OCI-LY1 (cell line): ENCODE measurements at regions not wholly inside any gene's neighbourhood (a gene's known extent, or its start where the extent isn't known, plus 50 kb on each side); places are given as distances from the start of the nearest gene placed in this dataset.

ENCODE experiments used
- H2AFZ ChIP-seq: fragments of 200-600 bp; sonication (generic), shearing (Covaris generic); 2 replicates; pipeline ENCODE4 v1.6.0; 2014; ENCODE audit warnings: antibody characterized with exemption, mild to moderate bottlenecking, low read length
- H3F3A ChIP-seq: fragments of 200-600 bp; sonication (generic), shearing (Covaris generic); 2 replicates; pipeline ENCODE4 v1.6.0; 2014; ENCODE audit warnings: mild to moderate bottlenecking, antibody characterized with exemption, low read length, moderate library complexity; ENCODE audit not compliant: insufficient read depth
- H3K27ac ChIP-seq: fragments of 200-600 bp; sonication (generic); 2 replicates; pipeline ENCODE4 v1.5.1; 2014; ENCODE audit warnings: low read length, mixed run types, mild to moderate bottlenecking, low read depth; ENCODE audit not compliant: poor library complexity, severe bottlenecking
- H3K27me3 ChIP-seq: fragments of 200-600 bp; sonication (generic); 2 replicates; pipeline ENCODE4 v1.6.0; 2014; ENCODE audit warnings: antibody characterized with exemption, mild to moderate bottlenecking, low read length, moderate library complexity; ENCODE audit not compliant: insufficient read depth
- H3K36me3 ChIP-seq: fragments of 200-600 bp; sonication (generic); 2 replicates; pipeline ENCODE4 v1.6.1; 2014; ENCODE audit warnings: mild to moderate bottlenecking, antibody characterized with exemption, low read length, moderate library complexity, mixed read lengths; ENCODE audit not compliant: insufficient read depth
- H3K4me1 ChIP-seq: fragments of 200-600 bp; sonication (generic); 2 replicates; pipeline ENCODE4 v1.5.1; 2014; ENCODE audit warnings: mild to moderate bottlenecking, low read length, moderate library complexity; ENCODE audit not compliant: insufficient read depth, severe bottlenecking
- H3K4me2 ChIP-seq: fragments of 200-600 bp; sonication (generic), shearing (Covaris generic); 2 replicates; pipeline ENCODE4 v1.6.1; 2014; ENCODE audit warnings: low read length
- H3K4me3 ChIP-seq: fragments of 200-600 bp; sonication (generic); 2 replicates; pipeline ENCODE4 v1.5.1; 2014; ENCODE audit warnings: low read length, low read depth, mild to moderate bottlenecking, mixed read lengths; ENCODE audit not compliant: poor library complexity, severe bottlenecking
- H3K79me2 ChIP-seq: fragments of 200-600 bp; shearing (Covaris generic); 2 replicates; pipeline ENCODE4 v1.6.1; 2016; ENCODE audit warnings: mixed run types, low read length, mixed read lengths; ENCODE audit not compliant: insufficient read depth
- H3K9ac ChIP-seq: fragments of 200-600 bp; sonication (generic), shearing (Covaris generic); 2 replicates; pipeline ENCODE4 v1.6.1; 2014; ENCODE audit warnings: mild to moderate bottlenecking, low read length, mixed read lengths
- H3K9me2 ChIP-seq: fragments of 200-600 bp; sonication (generic), shearing (Covaris generic); 2 replicates; pipeline ENCODE4 v1.6.1; 2014; ENCODE audit warnings: low read depth, mild to moderate bottlenecking, low read length, mixed read lengths
- H3K9me3 ChIP-seq: fragments of 200-600 bp; shearing (Covaris generic); 2 replicates; pipeline ENCODE4 v1.6.1; 2014; ENCODE audit warnings: low read length, mixed read lengths
- H4K20me1 ChIP-seq: fragments of 200-600 bp; sonication (generic), shearing (Covaris generic); 2 replicates; pipeline ENCODE4 v1.6.0; 2016; ENCODE audit warnings: mild to moderate bottlenecking, low read length; ENCODE audit not compliant: insufficient read depth
- CTCF ChIP-seq: fragments of 200-600 bp; sonication (generic), shearing (Covaris generic); IDR thresholded peaks from 2 replicates; pipeline ENCODE4 v1.5.1; 2017; ENCODE audit warnings: mild to moderate bottlenecking, antibody characterized with exemption, low read length, moderate library complexity, mixed read lengths
- EZH2 ChIP-seq: fragments of 200-600 bp; sonication (generic), shearing (Covaris generic); IDR thresholded peaks from 2 replicates; pipeline ENCODE4 v1.8.0; 2017; ENCODE audit warnings: borderline replicate concordance, mixed run types, mild to moderate bottlenecking, antibody characterized with exemption, low read length, moderate library complexity, mixed read lengths

DNA sequence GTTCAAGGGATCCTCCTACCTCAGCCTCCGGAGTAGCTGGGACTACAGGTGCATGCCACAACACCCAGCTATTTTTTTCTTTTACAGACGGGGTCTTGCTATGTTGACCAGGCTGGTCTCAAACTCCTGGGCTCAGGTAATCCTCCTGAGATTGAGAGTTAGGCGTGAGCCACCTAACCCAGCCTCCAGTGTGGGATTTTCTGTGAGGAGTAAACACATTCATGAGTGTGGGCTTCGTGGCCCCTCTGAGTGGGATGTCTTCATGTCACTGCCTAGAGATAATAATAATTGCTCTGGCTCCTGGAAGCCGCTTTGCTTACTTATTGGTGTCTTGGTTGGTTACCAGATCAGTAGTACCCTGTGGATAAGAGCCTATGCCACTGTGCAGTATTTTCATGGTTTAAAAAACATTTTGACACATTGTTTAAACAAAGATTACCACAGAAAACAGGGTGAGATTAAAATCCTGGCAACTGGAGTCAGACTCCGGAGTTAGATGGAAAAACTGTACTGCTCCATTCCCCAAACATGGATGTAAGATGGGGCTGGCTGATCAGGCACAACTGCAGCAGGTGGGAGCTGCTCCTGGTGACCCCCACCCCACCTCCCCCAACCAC, 159.1 kb upstream of the RAB4A start:
- no peak overlapping the region for H2AFZ ChIP-seq
- H3K36me3 ChIP-seq, result no peaks in the 10 kb centered on the region
- no peaks in the 10 kb centered on the region for H3K4me1 ChIP-seq
- no peak overlapping the region for H3K4me2 ChIP-seq
- no peaks in the 10 kb centered on the region for H3F3A ChIP-seq
- H3K9me2 ChIP-seq, result no peaks in the 10 kb centered on the region
- H3K79me2 ChIP-seq, result no peaks in the 10 kb centered on the region
- H4K20me1 ChIP-seq, result no peaks in the 10 kb centered on the region
- H3K9me3 ChIP-seq, result no peaks in the 10 kb centered on the region
- no peaks in the 10 kb centered on the region; the same call in 1 of the 2 replicates for H3K27me3 ChIP-seq
- no peak overlapping the region for H3K27ac ChIP-seq
- TF ChIP-seq EZH2 (no peak), CTCF (no peak)
- no peak overlapping the region for H3K9ac ChIP-seq
- no peak overlapping the region for H3K4me3 ChIP-seq

DNA sequence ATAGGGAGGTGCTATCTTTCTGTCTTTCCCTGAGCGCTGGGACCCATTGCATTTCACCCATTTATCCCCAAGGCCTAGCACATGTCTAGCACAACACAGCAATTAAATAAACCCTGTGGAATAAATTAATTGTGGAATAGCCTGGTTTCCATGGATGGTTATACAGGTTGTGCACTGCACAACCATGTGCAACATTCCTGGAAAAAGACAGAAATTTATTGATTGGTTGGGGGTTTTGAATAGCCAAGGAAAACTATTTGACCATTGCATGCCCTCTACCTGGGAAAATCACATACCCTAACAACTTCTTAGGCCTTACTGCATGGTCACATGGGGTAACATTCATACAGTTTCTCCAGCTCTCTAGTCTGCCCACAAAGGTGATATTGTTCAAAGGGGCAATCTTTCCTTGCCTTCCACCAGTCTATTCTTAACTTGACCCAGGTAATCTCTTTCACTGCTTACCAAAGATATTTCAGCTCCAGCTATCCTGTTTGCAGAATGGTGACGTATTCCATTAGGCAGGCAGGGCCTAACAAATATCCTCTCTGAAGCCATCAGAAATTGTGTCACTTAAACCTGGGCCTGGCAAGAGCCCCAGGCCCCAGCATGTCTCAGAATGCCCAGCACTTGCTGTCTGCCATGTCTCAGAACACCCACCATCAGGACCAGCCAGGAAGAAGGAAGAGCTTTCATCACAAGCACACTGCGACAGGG, 157.9 kb upstream of the RAB4A start:
- Histone ChIP-seq H3K27ac (no peak overlapping the region), H4K20me1 (no peaks in the 10 kb centered on the region), H3K9me2 (no peaks in the 10 kb centered on the region), H3K4me2 (no peak overlapping the region), H3K9me3 (no peaks in the 10 kb centered on the region), H3K9ac (no peak overlapping the region), H3K27me3 (no peaks in the 10 kb centered on the region; the same call in 1 of the 2 replicates), H3K4me3 (no peak overlapping the region), H3K36me3 (no peaks in the 10 kb centered on the region), H3K79me2 (no peaks in the 10 kb centered on the region), H2AFZ (no peak overlapping the region), H3K4me1 (no peaks in the 10 kb centered on the region), H3F3A (no peaks in the 10 kb centered on the region)
- TF ChIP-seq EZH2 (no peak), CTCF (no peak)

DNA sequence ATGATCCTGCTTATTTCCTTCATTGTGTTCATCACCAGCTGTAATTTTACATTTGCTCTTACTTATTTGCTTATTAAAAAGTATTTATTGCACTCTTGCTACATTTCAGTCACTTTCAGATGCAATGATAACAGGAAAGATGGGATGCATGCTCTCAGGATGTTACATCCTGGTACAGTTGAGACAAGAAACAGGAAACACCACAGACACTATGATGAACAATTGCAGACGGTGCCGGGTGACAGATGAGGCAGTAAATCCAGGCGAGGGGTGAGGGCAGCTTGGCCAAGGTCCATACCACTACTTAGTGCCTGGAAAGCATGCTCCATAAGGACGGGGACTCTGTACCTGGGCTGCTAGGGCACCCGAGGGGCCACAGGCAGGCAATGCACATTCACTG, 156.6 kb upstream of the RAB4A start:
- Histone ChIP-seq H3K9ac (no peak overlapping the region), H3K4me1 (no peaks in the 10 kb centered on the region), H3K9me3 (no peaks in the 10 kb centered on the region), H3K4me3 (no peak overlapping the region), H3K36me3 (no peaks in the 10 kb centered on the region), H3F3A (no peaks in the 10 kb centered on the region), H3K27ac (no peak overlapping the region), H3K4me2 (no peak overlapping the region), H4K20me1 (no peaks in the 10 kb centered on the region), H2AFZ (no peak overlapping the region), H3K9me2 (no peaks in the 10 kb centered on the region), H3K79me2 (no peaks in the 10 kb centered on the region), H3K27me3 (no peaks in the 10 kb centered on the region; the same call in 1 of the 2 replicates)
- no peak for TF ChIP-seq EZH2
- TF ChIP-seq CTCF, result no peak
